ENCODE measurements at regions not wholly inside any gene's neighbourhood (a gene's known extent, or its start where the extent isn't known, plus 50 kb on each side); places are given as distances from the start of the nearest gene placed in this dataset.

DNA sequence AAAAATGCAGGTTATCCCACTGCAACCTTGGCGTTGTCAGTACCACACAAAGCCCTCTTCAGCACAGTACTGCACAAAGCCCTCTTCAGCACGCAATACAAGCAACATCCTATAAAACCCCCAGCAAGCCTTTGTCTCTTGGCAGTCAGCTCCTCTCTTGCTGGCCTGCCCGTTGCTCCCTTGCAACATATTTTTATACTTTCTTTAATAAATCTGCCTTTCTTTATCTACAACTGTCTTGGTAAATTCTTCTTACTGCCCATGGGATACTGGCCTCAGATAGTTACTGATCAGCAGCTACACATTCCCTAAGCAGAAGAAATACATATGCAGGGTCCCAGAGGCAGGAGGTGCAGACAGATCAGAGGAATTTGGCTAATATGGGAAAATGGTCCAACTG, 70.5 kb upstream of the MAP3K4 start:
- TF ChIP-seq, protein P1, sequence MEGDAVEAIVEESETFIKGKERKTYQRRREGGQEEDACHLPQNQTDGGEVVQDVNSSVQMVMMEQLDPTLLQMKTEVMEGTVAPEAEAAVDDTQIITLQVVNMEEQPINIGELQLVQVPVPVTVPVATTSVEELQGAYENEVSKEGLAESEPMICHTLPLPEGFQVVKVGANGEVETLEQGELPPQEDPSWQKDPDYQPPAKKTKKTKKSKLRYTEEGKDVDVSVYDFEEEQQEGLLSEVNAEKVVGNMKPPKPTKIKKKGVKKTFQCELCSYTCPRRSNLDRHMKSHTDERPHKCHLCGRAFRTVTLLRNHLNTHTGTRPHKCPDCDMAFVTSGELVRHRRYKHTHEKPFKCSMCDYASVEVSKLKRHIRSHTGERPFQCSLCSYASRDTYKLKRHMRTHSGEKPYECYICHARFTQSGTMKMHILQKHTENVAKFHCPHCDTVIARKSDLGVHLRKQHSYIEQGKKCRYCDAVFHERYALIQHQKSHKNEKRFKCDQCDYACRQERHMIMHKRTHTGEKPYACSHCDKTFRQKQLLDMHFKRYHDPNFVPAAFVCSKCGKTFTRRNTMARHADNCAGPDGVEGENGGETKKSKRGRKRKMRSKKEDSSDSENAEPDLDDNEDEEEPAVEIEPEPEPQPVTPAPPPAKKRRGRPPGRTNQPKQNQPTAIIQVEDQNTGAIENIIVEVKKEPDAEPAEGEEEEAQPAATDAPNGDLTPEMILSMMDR (IDR thresholded peaks at IDR 0.05): no peak
- TF ChIP-seq ZFX (IDR thresholded peaks at IDR 0.05; ENCODE audit: borderline replicate concordance): no peak
